SK-N-SH (cell line): ENCODE measurements at regions not wholly inside any gene's neighbourhood (a gene's known extent, or its start where the extent isn't known, plus 50 kb on each side); places are given as distances from the start of the nearest gene placed in this dataset.

Source experiments
- CTCF ChIA-PET: fragments of 300-600, 350-600 bp; formaldehyde crosslinking; extraction: SDS; loops from one replicate; lab custom pipeline; 2021; lab: Yijun Ruan, JAX
- POLR2A ChIA-PET: fragments of 350-600 bp; sonication (Branson Sonifier 250); formaldehyde crosslinking; extraction: SDS; loops from one replicate; lab custom pipeline; 2020; ENCODE audit warnings: antibody characterized with exemption, inconsistent platforms; lab: Yijun Ruan, JAX
- DNase-seq: peaks from one replicate; pipeline ENCODE4 v3.0.0; 2012
- H2AFZ ChIP-seq: fragments of 200-600 bp; sonication (generic); 2 replicates; pipeline ENCODE4 v1.8.1; 2016; ENCODE audit warnings: antibody characterized with exemption, mild to moderate bottlenecking, low read depth
- H3F3A ChIP-seq: fragments of 200-600 bp; sonication (generic); replicated peaks from 2 replicates; pipeline ENCODE3; 2016; ENCODE audit warnings: antibody characterized with exemption, mild to moderate bottlenecking; ENCODE audit not compliant: insufficient read depth
- H3K27ac ChIP-seq, 2 experiments: fragments of 200-500 bp in 1 of 2; fragments of 200-600 bp in 1 of 2; sonication (Bioruptor generic) in 1 of 2; sonication (generic), shearing (Covaris generic) in 1 of 2; 2 replicates each; pipeline versions ENCODE4 v1.5.1 to v1.6.1; 2014 to 2016; ENCODE audit warnings: low read depth in 2 of 2, inconsistent platforms in 1 of 2, low read length in 1 of 2, mild to moderate bottlenecking in 1 of 2, mixed read lengths in 1 of 2
- H3K27me3 ChIP-seq: fragments of 200-600 bp; sonication (generic), shearing (Covaris generic); 2 replicates; pipeline ENCODE4 v1.6.1; 2016; ENCODE audit warnings: mixed run types; ENCODE audit not compliant: insufficient read depth
- H3K36me3 ChIP-seq, 2 experiments: fragments of 200-500 bp in 1 of 2; fragments of 200-600 bp in 1 of 2; sonication (Bioruptor generic) in 1 of 2; sonication (generic) in 1 of 2; replicated peaks in 1 of 2; 2 replicates each; pipeline versions ENCODE3 to v1.5.1; 2014 to 2016; ENCODE audit warnings: low read length in 1 of 2, mild to moderate bottlenecking in 1 of 2; ENCODE audit not compliant: insufficient read depth in 2 of 2, control insufficient read depth in 1 of 2
- H3K4me1 ChIP-seq, 2 experiments: fragments of 200-500 bp in 1 of 2; fragments of 200-600 bp in 1 of 2; sonication (Bioruptor generic) in 1 of 2; sonication (generic), shearing (Covaris generic) in 1 of 2; 2 replicates each; pipeline versions ENCODE4 v1.5.1 to v1.6.1; 2014 to 2016; ENCODE audit warnings: low read depth in 1 of 2, low read length in 1 of 2, mixed run types in 1 of 2; ENCODE audit not compliant: insufficient read depth in 2 of 2, control insufficient read depth in 1 of 2
- H3K4me2 ChIP-seq: fragments of 200-600 bp; sonication (generic), shearing (Covaris generic); 2 replicates; pipeline ENCODE4 v1.6.1; 2017; ENCODE audit warnings: mixed run types
- H3K4me3 ChIP-seq, 2 experiments: fragments of 200-500 bp in 1 of 2; fragments of 200-600 bp in 1 of 2; sonication (Bioruptor generic) in 1 of 2; sonication (generic), shearing (Covaris generic) in 1 of 2; 2 replicates each; pipeline versions ENCODE4 v1.5.1 to v1.8.1; 2014 to 2016; ENCODE audit warnings: low read depth in 2 of 2, inconsistent platforms in 1 of 2, low read length in 1 of 2, mild to moderate bottlenecking in 1 of 2, mixed read lengths in 1 of 2, moderate library complexity in 1 of 2
- H3K79me2 ChIP-seq: fragments of 200-600 bp; sonication (generic); 2 replicates; pipeline ENCODE4 v1.8.1; 2017; ENCODE audit warnings: mild to moderate bottlenecking; ENCODE audit not compliant: insufficient read depth
- H3K9ac ChIP-seq: fragments of 200-600 bp; sonication (generic); 2 replicates; pipeline ENCODE4 v1.6.1; 2017; ENCODE audit warnings: mixed run types
- H3K9me2 ChIP-seq: fragments of 200-600 bp; sonication (generic); 2 replicates; pipeline ENCODE4 v1.6.1; 2017; ENCODE audit warnings: mixed run types
- H3K9me3 ChIP-seq: fragments of 200-600 bp; sonication (generic); 2 replicates; pipeline ENCODE4 v1.6.1; 2017; ENCODE audit warnings: mixed run types, mild to moderate bottlenecking, moderate library complexity
- H4K20me1 ChIP-seq: fragments of 200-600 bp; sonication (generic); 2 replicates; pipeline ENCODE4 v1.6.1; 2017; ENCODE audit warnings: mild to moderate bottlenecking, mixed run types; ENCODE audit not compliant: insufficient read depth
- EP300 ChIP-seq, 2 experiments: IDR thresholded peaks; 2 replicates each; pipeline versions ENCODE4 v1.4.0 to v1.6.1; 2012; ENCODE audit warnings: borderline replicate concordance in 1 of 2, low read depth in 1 of 2, low read length in 1 of 2
- FOXJ3 ChIP-seq: sonication (generic); formaldehyde crosslinking; IDR thresholded peaks from 2 replicates; pipeline ENCODE4 v1.5.1; 2020; ENCODE audit warnings: mild to moderate bottlenecking, missing genetic modification reagents
- GABPA ChIP-seq: IDR thresholded peaks from 2 replicates; pipeline ENCODE4 v1.4.0; 2012; ENCODE audit warnings: low read depth, mild to moderate bottlenecking
- GATA2 ChIP-seq: sonication (generic); formaldehyde crosslinking; IDR thresholded peaks from 2 replicates; pipeline ENCODE4 v1.5.0; 2020; ENCODE audit warnings: mild to moderate bottlenecking, missing genetic modification reagents
- MAX ChIP-seq: IDR thresholded peaks from 2 replicates; pipeline ENCODE4 v1.4.0; 2012; ENCODE audit warnings: low read depth
- MEF2A ChIP-seq: IDR thresholded peaks from 2 replicates; pipeline ENCODE4 v1.4.0; 2012; ENCODE audit warnings: low read depth, borderline replicate concordance
- MXI1 ChIP-seq: IDR thresholded peaks from 2 replicates; pipeline ENCODE4 v1.6.1; 2012; ENCODE audit warnings: mild to moderate bottlenecking, low read depth, low read length, improper control_type of control experiment
- RCOR1 ChIP-seq: fragments of 150-350 bp; IDR thresholded peaks from 2 replicates; pipeline ENCODE4 v1.6.1; 2017; ENCODE audit warnings: antibody characterized with exemption, low read length
- SIN3A ChIP-seq: IDR thresholded peaks from 2 replicates; pipeline ENCODE4 v1.6.1; 2012; ENCODE audit warnings: low read depth, mild to moderate bottlenecking, low read length, moderate library complexity, borderline replicate concordance
- TAF1 ChIP-seq: IDR thresholded peaks from 2 replicates; pipeline ENCODE4 v1.6.1; 2012; ENCODE audit warnings: low read depth, mild to moderate bottlenecking, low read length, moderate library complexity, borderline replicate concordance
- TEAD4 ChIP-seq: IDR thresholded peaks from 2 replicates; pipeline ENCODE4 v1.4.0; 2012; ENCODE audit warnings: mild to moderate bottlenecking, borderline replicate concordance; ENCODE audit not compliant: insufficient read depth
- USF1 ChIP-seq: IDR thresholded peaks from 2 replicates; pipeline ENCODE4 v1.4.0; 2012; ENCODE audit warnings: low read depth, borderline replicate concordance
- YY1 ChIP-seq: IDR thresholded peaks from 2 replicates; pipeline ENCODE4 v1.4.0; 2012; ENCODE audit warnings: low read depth, mild to moderate bottlenecking
- WGBS: methylation state at CpG from one replicate; pipeline ENCODE4 v1.1.6; 2017; ENCODE audit warnings: low lambda C conversion rate; 5-methylcytosine and 5-hydroxymethylcytosine counted together
- TF ChIP-seq, protein P1 (sequence below): IDR thresholded peaks from 2 replicates; pipeline ENCODE4; 2012

GRCh38 chr1:38718031-38718430, 141.5 kb downstream of the RRAGC start:
- Histone ChIP-seq H3K9me2 (no peaks in the 10 kb centered on the region), H3K27ac (no peak overlapping the region), H4K20me1 (no peaks in the 10 kb centered on the region), H3F3A (no peaks in the 10 kb centered on the region), H3K9ac (no peak overlapping the region), H3K9me3 (no peaks in the 10 kb centered on the region), H3K79me2 (no peaks in the 10 kb centered on the region), H3K4me1 (no peaks in the 10 kb centered on the region), H2AFZ (no peak overlapping the region), H3K27me3 (peaks cover 9% of the 10 kb centered on the region; the same call in 1 of the 2 replicates), H3K4me2 (no peak overlapping the region), H3K36me3 (no peaks in the 10 kb centered on the region), H3K4me3 (no peak overlapping the region)
- no peak for TF ChIP-seq MXI1
- TF ChIP-seq FOXJ3: no peak
- no peak for TF ChIP-seq USF1
- no peak for TF ChIP-seq GABPA
- no peak for TF ChIP-seq MAX
- TF ChIP-seq SIN3A: no peak
- TF ChIP-seq EP300 (IDR thresholded peaks at IDR 0.05; ENCODE audit: borderline replicate concordance in 1 of 2, low read depth in 1 of 2, low read length in 1 of 2): no peak
- TF ChIP-seq RCOR1: no peak
- no peak for TF ChIP-seq TEAD4
- TF ChIP-seq, protein P1, sequence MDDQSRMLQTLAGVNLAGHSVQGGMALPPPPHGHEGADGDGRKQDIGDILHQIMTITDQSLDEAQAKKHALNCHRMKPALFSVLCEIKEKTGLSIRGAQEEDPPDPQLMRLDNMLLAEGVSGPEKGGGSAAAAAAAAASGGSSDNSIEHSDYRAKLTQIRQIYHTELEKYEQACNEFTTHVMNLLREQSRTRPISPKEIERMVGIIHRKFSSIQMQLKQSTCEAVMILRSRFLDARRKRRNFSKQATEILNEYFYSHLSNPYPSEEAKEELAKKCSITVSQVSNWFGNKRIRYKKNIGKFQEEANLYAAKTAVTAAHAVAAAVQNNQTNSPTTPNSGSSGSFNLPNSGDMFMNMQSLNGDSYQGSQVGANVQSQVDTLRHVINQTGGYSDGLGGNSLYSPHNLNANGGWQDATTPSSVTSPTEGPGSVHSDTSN: no peak
- no peak for DNase-seq
- 8% methylated on average over 8 of the region's 8 CpGs for WGBS
- ChIA-PET CTCF (no interaction called here), POLR2A (no interaction called here)

DNA sequence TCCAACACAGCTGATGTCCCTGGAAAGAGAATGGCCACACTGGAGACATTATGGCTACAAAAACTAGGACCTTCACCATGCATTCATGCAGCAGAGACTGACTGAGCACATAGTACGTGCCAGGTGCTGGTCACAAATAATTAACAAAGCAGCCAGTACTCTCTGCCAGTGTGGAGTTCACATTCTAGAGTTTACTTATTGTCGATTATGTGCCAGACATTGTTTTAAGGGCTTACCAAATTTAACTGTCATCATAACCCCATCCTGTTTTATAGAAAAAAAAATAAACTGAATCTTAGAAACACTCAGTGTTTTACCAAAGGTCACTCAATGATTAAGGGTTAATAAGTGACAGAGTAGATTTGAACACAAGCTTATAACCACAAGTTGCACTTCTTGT, 143.3 kb downstream of the RRAGC start:
- no peak for TF ChIP-seq TAF1
- no peak for TF ChIP-seq SIN3A
- no peak for TF ChIP-seq FOXJ3
- TF ChIP-seq MEF2A: no peak
- TF ChIP-seq MXI1: no peak
- TF ChIP-seq USF1: no peak
- TF ChIP-seq EP300 (IDR thresholded peaks at IDR 0.05; ENCODE audit: borderline replicate concordance in 1 of 2, low read depth in 1 of 2, low read length in 1 of 2): no peak
- TF ChIP-seq, protein P1: no peak
- no peak for TF ChIP-seq RCOR1
- TF ChIP-seq GATA2 (CRISPR knock-in tag): no peak
- no peak for TF ChIP-seq TEAD4
- TF ChIP-seq YY1: no peak
- no peaks in the 10 kb centered on the region for H3K9me2 ChIP-seq
- 0% methylated on average over 2 of the region's 2 CpGs for WGBS
- H3K27ac ChIP-seq: no peak overlapping the region
- H3K27me3 ChIP-seq: no peaks in the 10 kb centered on the region
- no peak overlapping the region for H3K4me3 ChIP-seq
- CTCF ChIA-PET: no interaction called here
- H3K36me3 ChIP-seq: no peaks in the 10 kb centered on the region
- H3K9ac ChIP-seq: no peak overlapping the region
- no peak overlapping the region for H2AFZ ChIP-seq
- H3K9me3 ChIP-seq: no peaks in the 10 kb centered on the region
- no peak overlapping the region for H3K4me2 ChIP-seq
- H3K4me1 ChIP-seq: no peaks in the 10 kb centered on the region
- H3K79me2 ChIP-seq: no peaks in the 10 kb centered on the region
- POLR2A ChIA-PET: no interaction called here
- no peaks in the 10 kb centered on the region for H3F3A ChIP-seq
- H4K20me1 ChIP-seq: no peaks in the 10 kb centered on the region
- no peak for DNase-seq
